ENCODE measurements at regions not wholly inside any gene's neighbourhood (a gene's known extent, or its start where the extent isn't known, plus 50 kb on each side); places are given as distances from the start of the nearest gene placed in this dataset.

GRCh38 chr20:1775117-1775516 lies 117.5 kb upstream of the SIRPG start:
- TF ChIP-seq, protein P1, sequence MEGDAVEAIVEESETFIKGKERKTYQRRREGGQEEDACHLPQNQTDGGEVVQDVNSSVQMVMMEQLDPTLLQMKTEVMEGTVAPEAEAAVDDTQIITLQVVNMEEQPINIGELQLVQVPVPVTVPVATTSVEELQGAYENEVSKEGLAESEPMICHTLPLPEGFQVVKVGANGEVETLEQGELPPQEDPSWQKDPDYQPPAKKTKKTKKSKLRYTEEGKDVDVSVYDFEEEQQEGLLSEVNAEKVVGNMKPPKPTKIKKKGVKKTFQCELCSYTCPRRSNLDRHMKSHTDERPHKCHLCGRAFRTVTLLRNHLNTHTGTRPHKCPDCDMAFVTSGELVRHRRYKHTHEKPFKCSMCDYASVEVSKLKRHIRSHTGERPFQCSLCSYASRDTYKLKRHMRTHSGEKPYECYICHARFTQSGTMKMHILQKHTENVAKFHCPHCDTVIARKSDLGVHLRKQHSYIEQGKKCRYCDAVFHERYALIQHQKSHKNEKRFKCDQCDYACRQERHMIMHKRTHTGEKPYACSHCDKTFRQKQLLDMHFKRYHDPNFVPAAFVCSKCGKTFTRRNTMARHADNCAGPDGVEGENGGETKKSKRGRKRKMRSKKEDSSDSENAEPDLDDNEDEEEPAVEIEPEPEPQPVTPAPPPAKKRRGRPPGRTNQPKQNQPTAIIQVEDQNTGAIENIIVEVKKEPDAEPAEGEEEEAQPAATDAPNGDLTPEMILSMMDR (IDR thresholded peaks at IDR 0.05): no peak
- TF ChIP-seq ZFX (IDR thresholded peaks at IDR 0.05; ENCODE audit: borderline replicate concordance): no peak
